Trophoblast cell (in vitro differentiated cells and primary cell): ENCODE measurements at regions not wholly inside any gene's neighbourhood (a gene's known extent, or its start where the extent isn't known, plus 50 kb on each side); places are given as distances from the start of the nearest gene placed in this dataset.
"Not testable (repeated sequence)": the region's sequence is repeated elsewhere in the genome, so short reads cannot be mapped to it uniquely, and the experiment has no call there.

Source experiments
- DNase-seq, 2 donors: peaks; one replicate each; pipeline ENCODE4 v3.0.0-alpha.2; 2016
- H2AFZ ChIP-seq: 2 replicates; pipeline ENCODE4 v1.6.1; 2013; ENCODE audit warnings: low read length, moderate library complexity, mild to moderate bottlenecking; ENCODE audit not compliant: insufficient read depth, poor library complexity
- H2AK5ac ChIP-seq: 2 replicates; pipeline ENCODE4 v1.6.1; 2013; ENCODE audit warnings: mild to moderate bottlenecking, low read length
- H2BK120ac ChIP-seq: 2 replicates; pipeline ENCODE4 v1.6.1; 2013; ENCODE audit warnings: low read length, mild to moderate bottlenecking, moderate library complexity; ENCODE audit not compliant: insufficient read depth, poor library complexity
- H2BK12ac ChIP-seq: 2 replicates; pipeline ENCODE4 v1.6.1; 2013; ENCODE audit warnings: mild to moderate bottlenecking, low read length, moderate library complexity
- H2BK5ac ChIP-seq: 2 replicates; pipeline ENCODE4 v1.6.1; 2013; ENCODE audit warnings: low read length, low read depth, moderate library complexity, mild to moderate bottlenecking; ENCODE audit not compliant: poor library complexity
- H3K14ac ChIP-seq: 2 replicates; pipeline ENCODE4 v1.6.1; 2013; ENCODE audit warnings: mild to moderate bottlenecking, low read length
- H3K18ac ChIP-seq: 2 replicates; pipeline ENCODE4 v1.6.1; 2013; ENCODE audit warnings: mild to moderate bottlenecking, low read length
- H3K23ac ChIP-seq: 2 replicates; pipeline ENCODE4 v1.6.1; 2013; ENCODE audit warnings: low read length
- H3K27ac ChIP-seq: 2 replicates; pipeline ENCODE4 v1.5.1; 2013; ENCODE audit warnings: low read depth, mild to moderate bottlenecking, inconsistent platforms, low read length, moderate library complexity
- H3K27me3 ChIP-seq: 2 replicates; pipeline ENCODE4 v1.6.1; 2013; ENCODE audit warnings: inconsistent platforms, mild to moderate bottlenecking, low read length, moderate library complexity; ENCODE audit not compliant: insufficient read depth
- H3K36me3 ChIP-seq, 2 experiments: 1 replicate in 1 of 2; 2 replicates in 1 of 2; pipeline ENCODE4 v1.6.1; 2013; ENCODE audit warnings: low read length in 2 of 2, mild to moderate bottlenecking in 2 of 2, moderate library complexity in 1 of 2; ENCODE audit not compliant: insufficient read depth in 2 of 2, control insufficient read depth in 1 of 2
- H3K4ac ChIP-seq: 2 replicates; pipeline ENCODE4 v1.6.1; 2013; ENCODE audit warnings: low read depth, mild to moderate bottlenecking, low read length, moderate library complexity
- H3K4me1 ChIP-seq, 2 experiments: 1 replicate in 1 of 2; 2 replicates in 1 of 2; pipeline ENCODE4 v1.6.1; 2013; ENCODE audit warnings: low read length in 2 of 2, mild to moderate bottlenecking in 2 of 2, moderate library complexity in 1 of 2; ENCODE audit not compliant: insufficient read depth in 2 of 2, control insufficient read depth in 1 of 2
- H3K4me2 ChIP-seq: 2 replicates; pipeline ENCODE4 v1.6.1; 2013; ENCODE audit warnings: inconsistent platforms, mild to moderate bottlenecking, low read length, moderate library complexity
- H3K4me3 ChIP-seq: 2 replicates; pipeline ENCODE4 v1.5.1; 2013; ENCODE audit warnings: mild to moderate bottlenecking, low read depth, low read length, inconsistent platforms
- H3K79me1 ChIP-seq: one replicate; pipeline ENCODE4 v1.6.1; 2013; ENCODE audit warnings: low read length
- H3K79me2 ChIP-seq: 2 replicates; pipeline ENCODE4 v1.6.1; 2013; ENCODE audit warnings: low read length, mild to moderate bottlenecking; ENCODE audit not compliant: control insufficient read depth, insufficient read depth, poor library complexity
- H3K9ac ChIP-seq: 2 replicates; pipeline ENCODE4 v1.6.1; 2013; ENCODE audit warnings: mild to moderate bottlenecking, low read length
- H3K9me3 ChIP-seq: 2 replicates; pipeline ENCODE4 v1.6.1; 2013; ENCODE audit warnings: low read depth, mild to moderate bottlenecking, control low read depth, inconsistent platforms, low read length; ENCODE audit not compliant: insufficient read depth
- H4K12ac ChIP-seq: 2 replicates; pipeline ENCODE4 v1.6.1; 2013; ENCODE audit warnings: low read depth, mild to moderate bottlenecking, low read length, moderate library complexity
- H4K8ac ChIP-seq: 2 replicates; pipeline ENCODE4 v1.6.1; 2013; ENCODE audit warnings: low read depth, mild to moderate bottlenecking, low read length, moderate library complexity
- H4K91ac ChIP-seq: one replicate; pipeline ENCODE4 v1.6.1; 2013; ENCODE audit warnings: low read depth, mild to moderate bottlenecking, low read length, moderate library complexity
- WGBS: extraction: QIAGEN DNeasy Blood & Tissue Kit; methylation state at CpG from one replicate; pipeline ENCODE4 v1.1.7; 2013; ENCODE audit warnings: missing lambda C conversion rate; ENCODE audit not compliant: insufficient read length, insufficient coverage; ENCODE audit errors: extremely low coverage; 5-methylcytosine and 5-hydroxymethylcytosine counted together

DNA sequence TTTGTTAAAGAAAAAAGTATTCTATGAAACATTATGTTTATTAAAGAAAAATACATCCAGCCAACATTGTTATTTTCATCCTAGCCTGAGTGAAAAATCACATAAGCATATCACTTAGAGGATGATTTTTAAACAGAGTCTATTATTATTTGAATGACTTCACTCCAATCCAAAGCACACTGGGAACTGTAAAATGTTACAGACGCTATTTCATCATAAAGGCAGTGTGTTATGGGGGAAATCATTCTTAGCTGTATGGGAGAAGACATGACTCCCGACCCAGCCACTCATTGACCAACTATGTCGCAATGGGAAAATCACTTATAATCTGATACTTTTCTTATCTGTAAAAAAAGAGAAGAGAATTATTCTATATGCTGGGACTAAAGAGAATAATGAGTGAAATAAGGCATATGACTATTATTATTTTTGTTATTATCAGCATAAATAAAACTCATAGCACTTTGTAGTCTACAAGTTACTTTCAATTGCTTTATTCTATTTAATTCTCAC is 180.6 kb upstream of the POMZP3 start:
- not testable (repeated sequence) for H2AK5ac ChIP-seq, H3K14ac ChIP-seq, H2AFZ ChIP-seq, H2BK5ac ChIP-seq, H4K91ac ChIP-seq, H3K27me3 ChIP-seq, H3K18ac ChIP-seq, DNase-seq, H3K4ac ChIP-seq, H3K4me1 ChIP-seq, H3K23ac ChIP-seq, H3K27ac ChIP-seq, H2BK120ac ChIP-seq, H3K4me2 ChIP-seq, H4K12ac ChIP-seq, H4K8ac ChIP-seq, H3K4me3 ChIP-seq, H2BK12ac ChIP-seq, H3K9me3 ChIP-seq, H3K79me1 ChIP-seq, H3K79me2 ChIP-seq, H3K36me3 ChIP-seq, H3K9ac ChIP-seq
- WGBS = no CpG with 5 or more reads among the region's 3 CpGs

DNA sequence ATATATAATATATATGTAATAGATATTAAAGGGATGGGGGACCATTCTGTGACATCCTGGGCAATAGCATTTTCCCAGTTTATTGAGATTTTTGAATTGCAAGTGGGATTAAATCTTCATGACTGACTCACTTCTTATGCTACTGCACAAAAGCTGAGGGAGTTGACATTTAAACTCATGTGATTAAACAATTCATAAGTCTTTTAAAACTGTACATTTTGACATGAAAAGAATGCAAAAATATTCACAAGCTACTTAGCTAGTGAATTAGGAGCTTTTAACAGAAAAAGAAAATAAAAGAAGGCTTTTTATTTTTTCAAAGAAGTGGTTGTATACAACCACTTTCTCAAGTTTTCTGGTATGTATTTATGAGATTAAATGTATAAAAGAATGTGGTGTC is 179.4 kb upstream of the POMZP3 start:
- H3K79me2 ChIP-seq, DNase-seq, H3K27ac ChIP-seq, H4K8ac ChIP-seq, H2AK5ac ChIP-seq, H3K14ac ChIP-seq, H2BK5ac ChIP-seq, H3K23ac ChIP-seq, H3K36me3 ChIP-seq, H3K18ac ChIP-seq, H3K4me2 ChIP-seq, H2BK12ac ChIP-seq, H4K12ac ChIP-seq, H3K27me3 ChIP-seq, H3K4me3 ChIP-seq, H2AFZ ChIP-seq, H3K9ac ChIP-seq, H3K4me1 ChIP-seq, H3K9me3 ChIP-seq, H3K79me1 ChIP-seq, H2BK120ac ChIP-seq, H4K91ac ChIP-seq, H3K4ac ChIP-seq: not testable (repeated sequence)

DNA sequence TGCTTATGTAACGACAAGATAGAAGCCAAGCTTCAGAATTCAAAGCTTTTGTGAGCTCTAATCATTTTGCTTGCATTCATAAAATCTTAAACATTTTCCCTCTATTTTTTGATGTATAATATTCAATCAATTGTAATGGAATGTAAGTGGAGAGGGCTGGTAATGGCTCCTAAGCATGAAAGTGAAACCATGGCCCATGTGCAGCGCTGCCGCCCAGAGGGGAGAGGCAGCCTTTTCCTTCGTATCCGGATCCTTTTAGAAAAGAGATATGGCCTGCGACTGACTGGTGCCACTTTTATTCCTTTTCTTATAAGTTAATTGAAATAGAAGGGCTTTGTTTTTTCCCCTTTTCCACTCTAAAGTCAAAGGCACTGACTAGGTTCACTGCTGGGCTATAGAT is 178.9 kb upstream of the POMZP3 start:
- not testable (repeated sequence) for H4K12ac ChIP-seq, H3K4me1 ChIP-seq, H3K79me2 ChIP-seq, H3K4me3 ChIP-seq, H3K27ac ChIP-seq, H2BK12ac ChIP-seq, H4K91ac ChIP-seq, H3K14ac ChIP-seq, H3K9ac ChIP-seq, H4K8ac ChIP-seq, H3K4ac ChIP-seq, DNase-seq, H3K27me3 ChIP-seq, H3K18ac ChIP-seq, H3K36me3 ChIP-seq, H2BK5ac ChIP-seq, H3K23ac ChIP-seq, H3K9me3 ChIP-seq, H2AFZ ChIP-seq, H2BK120ac ChIP-seq, H2AK5ac ChIP-seq, H3K4me2 ChIP-seq, H3K79me1 ChIP-seq
- WGBS = no CpG with 5 or more reads among the region's 6 CpGs

DNA sequence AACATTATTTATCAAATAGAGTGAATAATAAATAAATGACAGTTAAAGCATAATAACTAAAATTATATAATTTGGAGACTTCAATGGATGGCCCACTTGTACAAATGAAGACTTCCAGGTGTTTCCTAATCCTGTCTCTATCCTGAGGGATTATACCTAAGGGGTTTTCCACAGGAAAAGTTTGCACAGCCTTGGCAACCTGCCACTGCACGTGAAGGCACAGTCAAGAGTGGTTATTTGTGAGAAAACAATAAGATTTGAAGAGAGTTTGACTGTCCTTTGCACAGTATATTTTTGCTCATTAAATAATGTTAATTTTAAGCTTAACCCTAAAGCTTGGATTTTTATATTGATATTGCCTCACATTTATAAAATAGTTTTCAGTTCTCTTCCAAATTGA is 178.2 kb upstream of the POMZP3 start:
- H3K14ac ChIP-seq, H3K18ac ChIP-seq, H2BK120ac ChIP-seq, H3K27ac ChIP-seq, H2BK12ac ChIP-seq, H3K79me2 ChIP-seq, H3K9me3 ChIP-seq, H3K79me1 ChIP-seq, DNase-seq, H4K8ac ChIP-seq, H2AK5ac ChIP-seq, H4K91ac ChIP-seq, H3K36me3 ChIP-seq, H3K4me1 ChIP-seq, H2BK5ac ChIP-seq, H3K4me2 ChIP-seq, H3K23ac ChIP-seq, H3K9ac ChIP-seq, H4K12ac ChIP-seq, H2AFZ ChIP-seq, H3K4ac ChIP-seq, H3K27me3 ChIP-seq, H3K4me3 ChIP-seq: not testable (repeated sequence)
- WGBS = no CpG with 5 or more reads among the region's 1 CpG
